GM18498 (cell line): ENCODE measurements at regions not wholly inside any gene's neighbourhood (a gene's known extent, or its start where the extent isn't known, plus 50 kb on each side); places are given as distances from the start of the nearest gene placed in this dataset.
A peak's percentile ranks its signal among the peaks of the same experiment; 100 is the strongest.
"Not testable (repeated sequence)": the region's sequence is repeated elsewhere in the genome, so short reads cannot be mapped to it uniquely, and the experiment has no call there.

ENCODE experiments used
- ATAC-seq: cut with Tn5 transposase; IDR thresholded peaks from one replicate; pipeline ENCODE4 v1.9.1; 2021; ENCODE audit warnings: mild to moderate bottlenecking, moderate library complexity; ENCODE audit not compliant: unreplicated experiment

DNA sequence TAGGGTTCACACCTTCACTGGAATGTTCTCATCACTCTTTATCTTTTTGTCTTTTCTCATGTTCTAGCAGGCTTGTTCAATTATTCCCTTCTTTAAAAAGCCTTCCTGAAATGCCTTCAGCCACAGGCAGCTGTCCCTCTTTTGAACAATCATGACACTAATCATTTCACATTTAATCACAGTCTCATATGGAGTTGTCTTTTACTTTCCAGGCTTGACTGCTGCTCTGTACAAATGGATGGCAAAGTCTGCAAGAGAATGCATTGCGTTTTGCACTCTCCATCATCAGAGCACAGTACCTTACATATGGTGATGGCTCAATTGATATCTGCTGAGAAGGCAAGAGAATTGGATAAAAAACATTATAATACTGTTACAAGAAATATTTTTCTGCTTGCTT lies 529.8 kb downstream of the DIPK2A start:
- ATAC-seq, result no peak

DNA sequence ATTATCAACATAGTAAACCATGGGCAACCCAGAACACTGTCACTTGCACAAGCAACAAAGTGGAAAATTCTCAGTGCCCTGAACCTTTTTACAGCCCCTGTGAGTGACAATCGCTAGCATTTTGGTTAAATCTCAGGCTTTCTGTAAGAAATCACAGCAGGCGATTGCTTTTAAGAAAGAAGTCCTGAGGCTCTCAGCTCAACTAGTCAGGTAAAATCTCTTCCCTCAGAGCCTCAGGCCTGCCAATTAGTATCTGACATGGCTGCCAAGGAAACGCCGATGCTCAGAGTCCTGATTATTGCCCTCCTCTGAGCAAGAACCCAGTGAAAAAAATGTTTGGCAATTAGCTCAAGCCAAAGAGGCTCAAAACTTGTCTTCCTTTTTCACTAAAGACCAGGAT lies 530.8 kb downstream of the DIPK2A start:
- no peak for ATAC-seq

DNA sequence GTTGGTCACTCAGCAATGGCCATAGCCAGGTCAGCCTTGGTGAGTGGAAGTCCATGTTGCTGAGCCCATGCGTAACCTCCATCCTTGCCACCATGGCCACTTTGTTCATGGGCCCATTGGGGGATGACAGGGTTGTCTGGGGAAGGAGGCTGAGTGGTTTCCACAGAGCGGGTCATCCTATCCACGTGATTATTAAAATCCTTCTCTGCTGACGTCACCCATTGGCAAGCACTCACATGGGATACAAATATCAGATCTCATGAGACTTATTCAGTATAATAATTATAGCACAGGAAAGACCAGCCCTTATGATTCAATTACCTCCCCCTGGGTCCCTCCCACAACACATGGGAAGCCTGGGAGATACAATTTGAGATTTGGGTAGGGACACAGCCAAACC lies 534.8 kb downstream of the DIPK2A start:
- ATAC-seq, result not testable (repeated sequence)

DNA sequence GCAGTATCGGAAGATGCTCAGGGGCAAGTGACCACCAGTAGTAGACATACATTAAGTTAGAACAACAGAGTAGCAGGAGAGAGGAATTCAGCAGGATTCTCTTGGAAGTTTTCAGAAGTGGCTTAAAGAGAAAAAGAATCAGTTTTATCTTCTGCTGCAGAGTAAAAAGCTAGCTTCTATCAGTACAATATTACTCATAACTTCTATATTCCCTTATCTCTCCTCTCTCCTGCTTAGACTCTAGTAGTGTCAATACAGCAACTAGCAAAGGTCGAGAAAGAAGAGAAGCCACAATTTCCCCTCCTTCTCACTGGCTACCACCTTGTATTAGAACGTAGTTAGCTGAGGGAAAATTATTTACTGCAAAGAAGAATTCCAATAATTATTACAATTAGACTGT lies 539.7 kb downstream of the DIPK2A start:
- ATAC-seq, result no peak

DNA sequence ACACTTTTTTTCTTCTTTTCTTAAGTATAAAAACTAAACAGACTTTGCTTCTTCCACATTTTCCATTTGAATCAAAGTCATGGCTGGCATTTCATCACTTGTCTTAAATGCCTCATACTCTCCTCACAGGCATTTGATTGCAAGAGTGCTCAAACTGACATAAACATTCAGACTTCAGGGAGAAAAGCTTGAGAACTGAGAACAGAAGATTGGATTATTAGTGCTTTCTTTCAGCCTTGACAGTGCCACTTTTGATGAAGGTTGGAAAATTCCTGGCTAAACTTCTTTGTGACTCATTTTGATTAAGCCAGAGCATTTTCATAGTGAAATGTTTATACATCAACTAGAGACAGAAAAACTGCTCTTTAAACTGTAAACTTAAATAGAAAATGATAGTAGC lies 544.4 kb downstream of the DIPK2A start:
- no peak for ATAC-seq

DNA sequence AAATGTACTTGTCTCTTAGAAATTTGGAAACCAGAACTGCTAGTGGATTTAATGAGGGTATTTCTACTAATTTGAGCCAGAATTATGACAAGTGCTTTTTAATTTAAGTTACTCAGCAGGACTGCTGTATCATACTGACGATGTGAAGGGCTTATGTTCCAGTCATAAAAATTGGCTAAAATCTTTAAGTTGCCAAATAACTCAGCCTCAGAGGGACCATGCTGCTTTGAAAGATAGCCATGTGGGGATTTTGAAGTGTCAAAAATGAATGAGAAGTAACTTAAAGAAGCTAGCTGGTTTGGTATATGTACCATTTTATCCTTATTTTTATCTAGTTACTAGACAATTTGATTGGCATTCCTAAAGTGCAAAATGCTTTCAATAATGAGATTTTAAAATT lies 545.0 kb downstream of the DIPK2A start:
- ATAC-seq, result no peak

DNA sequence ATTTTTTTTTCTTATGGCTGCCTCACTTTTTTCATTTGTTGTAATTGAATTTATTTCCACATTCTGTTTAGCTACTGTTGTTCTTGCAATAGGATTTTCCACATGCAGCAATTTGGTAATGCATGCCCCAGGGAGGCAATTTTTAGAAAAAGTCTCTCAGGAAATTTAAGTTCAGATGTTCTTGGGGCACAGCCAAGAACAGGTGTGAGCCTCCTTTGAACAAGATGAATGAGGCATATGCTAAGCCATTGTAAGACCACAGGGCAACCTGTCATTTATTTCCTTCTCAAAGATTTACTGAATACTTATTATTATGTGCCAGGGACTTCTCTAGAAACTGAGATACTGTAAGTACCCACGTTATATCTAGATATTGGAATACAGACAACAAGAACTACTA lies 549.5 kb downstream of the DIPK2A start:
- ATAC-seq, result no peak

DNA sequence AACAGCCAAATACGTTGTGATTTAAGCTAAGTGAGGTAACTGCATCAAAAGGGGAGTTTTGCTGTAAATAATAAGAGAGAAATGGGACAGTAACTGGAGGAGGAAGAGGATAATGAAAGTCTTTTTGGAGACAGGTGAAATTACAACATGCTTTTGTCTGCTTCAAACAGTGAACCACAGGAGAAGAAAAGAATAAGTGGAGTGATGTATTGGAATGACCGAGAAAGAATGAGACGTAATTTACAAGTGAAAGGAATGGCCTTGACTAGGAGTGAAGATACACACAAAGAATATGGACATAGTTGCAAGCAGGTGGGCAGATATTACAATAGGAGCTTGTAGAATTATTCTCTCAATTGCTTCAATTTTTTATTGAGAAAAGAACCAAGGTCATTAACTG lies 550.8 kb downstream of the DIPK2A start:
- no peak for ATAC-seq

DNA sequence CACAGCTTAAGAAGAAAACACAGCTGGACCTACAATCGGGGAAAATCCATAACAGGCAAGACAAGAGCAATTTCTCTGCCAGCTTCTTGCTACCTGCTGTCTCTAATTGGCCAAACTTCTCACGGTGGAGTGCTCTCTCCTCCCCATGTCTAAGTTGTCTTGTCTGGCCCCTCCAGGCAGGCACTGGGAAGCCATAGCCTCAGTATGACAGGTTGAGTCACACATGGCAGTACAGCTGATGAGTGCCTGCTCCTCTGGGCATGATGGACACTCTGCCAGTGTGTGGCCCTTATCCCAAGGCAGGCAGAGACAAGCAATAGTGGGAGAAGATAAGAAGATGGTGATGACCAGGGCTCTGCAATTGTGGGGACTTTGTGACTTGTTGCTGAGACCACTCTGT lies 551.8 kb downstream of the DIPK2A start:
- ATAC-seq, result no peak

DNA sequence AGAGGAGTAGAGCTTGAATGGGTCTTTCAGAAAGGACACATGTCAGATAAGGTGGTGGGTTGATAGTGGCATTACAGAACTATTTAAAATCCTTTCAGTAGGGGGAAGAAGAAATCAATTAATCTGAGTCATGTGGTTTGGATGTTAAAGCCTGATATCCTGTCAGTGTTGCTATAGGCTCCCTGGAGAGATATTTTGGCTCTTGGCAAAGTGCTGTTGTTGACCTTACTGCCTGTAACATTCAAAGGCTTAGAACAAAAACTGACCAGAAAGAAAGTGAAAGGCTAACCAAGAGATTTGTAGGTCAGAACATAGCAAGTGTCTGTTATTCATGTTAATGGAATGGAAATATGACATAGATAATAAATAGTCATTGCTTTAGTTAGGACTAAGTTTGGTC lies 552.9 kb downstream of the DIPK2A start:
- no peak for ATAC-seq

DNA sequence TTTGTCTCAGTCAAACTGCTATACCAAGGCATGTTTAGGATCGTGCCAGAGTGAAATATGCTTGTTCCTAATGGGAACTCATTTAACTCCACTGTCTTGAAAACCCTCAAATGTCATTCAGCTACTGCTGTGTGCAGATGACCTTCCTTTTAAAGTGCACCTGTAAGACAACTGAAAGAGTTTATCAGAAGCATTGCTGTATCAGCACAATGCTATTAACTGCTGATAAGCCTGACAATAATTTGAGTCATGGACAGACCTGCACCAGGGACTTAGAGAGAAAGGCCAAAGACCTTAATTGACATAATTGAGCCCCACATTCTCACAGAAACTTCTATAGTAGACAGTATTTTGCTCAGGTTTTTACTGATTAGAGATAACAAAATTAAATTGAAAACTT lies 557.9 kb downstream of the DIPK2A start:
- ATAC-seq, result no peak

DNA sequence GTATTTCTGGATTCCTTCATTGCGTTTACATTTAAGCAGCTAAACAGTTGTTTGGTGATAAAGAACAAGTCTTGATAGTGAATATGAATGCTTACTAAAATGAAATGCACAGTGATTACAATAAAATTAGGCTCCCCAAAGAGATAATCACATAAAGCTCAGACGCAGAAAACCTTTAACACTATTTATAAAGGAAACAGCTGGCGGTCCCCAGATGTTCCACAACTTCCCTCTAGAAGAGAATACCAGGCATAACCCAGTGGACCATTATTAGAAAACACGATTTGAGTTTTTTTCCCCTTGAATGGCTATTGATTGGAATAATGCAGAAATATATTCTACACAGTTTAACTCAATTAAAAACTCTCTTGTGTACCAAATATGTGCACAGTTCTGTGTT lies 573.2 kb downstream of the DIPK2A start:
- ATAC-seq, result no peak

DNA sequence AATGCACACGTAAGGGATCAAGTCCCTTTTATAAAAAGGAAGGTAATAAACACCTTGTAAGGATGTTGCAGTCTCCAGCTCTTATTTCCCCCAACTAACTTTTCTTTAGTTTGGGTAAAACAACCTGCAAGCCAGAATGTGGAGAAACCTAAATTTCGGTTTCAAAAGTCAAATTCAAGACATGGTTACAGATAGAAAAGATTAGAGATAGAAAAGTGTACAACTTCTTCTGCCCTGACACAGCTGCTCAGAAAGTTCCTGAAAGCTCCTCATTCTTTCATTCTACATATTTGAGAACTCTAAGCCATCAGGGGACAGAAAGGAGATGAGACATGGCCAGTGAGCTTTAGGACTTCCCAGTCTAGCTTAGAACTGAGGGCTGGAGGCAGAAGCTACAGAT lies 574.9 kb downstream of the DIPK2A start:
- ATAC-seq, result no peak

DNA sequence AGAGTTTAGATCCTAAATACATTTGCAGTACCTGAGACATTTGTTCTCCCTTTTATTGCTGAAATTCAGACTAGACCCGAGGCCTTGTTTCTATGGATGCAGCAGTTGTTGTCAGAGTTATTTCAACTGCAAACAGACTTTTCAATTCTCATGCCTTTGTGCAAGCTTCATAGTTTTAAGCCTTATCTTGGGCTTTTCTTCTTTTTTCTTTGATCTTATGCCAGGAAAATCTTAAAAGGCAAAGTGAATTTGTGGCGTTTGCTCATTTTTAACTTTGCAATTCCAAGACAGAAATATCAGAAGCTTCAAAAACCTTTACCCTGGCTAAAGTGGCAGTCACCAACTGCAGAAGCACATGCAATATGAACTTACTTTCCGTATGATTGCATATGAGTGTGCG lies 576.7 kb downstream of the DIPK2A start:
- ATAC-seq, result no peak

DNA sequence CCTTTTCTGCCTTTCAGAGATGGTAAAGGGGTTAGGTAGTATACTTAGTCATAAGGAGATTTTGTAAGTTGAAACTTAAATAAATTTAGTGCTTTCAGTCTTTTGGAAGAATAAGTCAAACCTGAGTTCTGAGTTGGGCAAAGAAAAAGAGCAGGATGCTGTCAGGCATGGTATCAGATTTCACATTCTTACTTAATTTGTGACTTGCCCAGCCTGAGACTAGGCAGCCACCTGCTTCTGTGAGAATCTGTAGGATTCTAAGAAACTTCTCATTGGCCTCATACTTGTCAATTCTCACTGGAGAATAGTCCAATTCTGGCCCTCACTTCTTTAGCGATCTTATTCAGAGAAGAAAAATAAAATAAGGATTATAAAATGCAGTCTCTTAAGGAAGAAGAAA lies 577.5 kb downstream of the DIPK2A start:
- no peak for ATAC-seq

DNA sequence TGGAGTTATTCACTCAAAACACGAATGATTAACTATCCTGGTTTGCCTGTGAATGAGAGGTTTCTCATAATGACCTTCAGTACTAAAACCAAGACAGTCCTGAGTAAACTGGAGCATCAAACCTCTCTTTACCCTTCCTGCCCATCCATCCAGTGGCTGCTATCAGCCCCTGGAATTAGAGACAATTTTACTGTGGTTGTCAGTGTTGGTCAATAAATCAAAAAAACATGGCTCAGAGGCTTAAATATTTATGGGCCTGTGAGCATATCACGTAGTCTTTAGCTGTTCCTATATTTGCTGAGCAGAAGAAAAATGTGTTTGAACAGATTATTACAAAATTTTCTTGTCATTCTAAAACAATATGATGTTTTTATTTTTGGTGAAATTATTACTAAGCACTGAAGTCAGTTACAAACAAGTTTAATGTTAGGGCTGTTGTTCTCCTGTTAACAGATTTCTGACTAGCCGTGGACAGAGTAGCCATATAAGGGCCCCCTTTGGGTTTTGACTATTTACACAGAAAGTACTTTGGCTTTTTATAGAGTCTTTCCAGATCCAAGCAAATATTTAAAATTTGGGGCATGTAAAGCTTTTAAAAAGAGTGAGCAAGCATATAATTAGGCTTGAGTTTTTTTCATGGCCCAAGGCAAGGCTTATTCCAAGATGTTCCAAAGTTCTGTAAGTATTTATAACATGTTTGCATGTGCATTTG lies 580.9 kb downstream of the DIPK2A start:
- ATAC-seq, result no peak

DNA sequence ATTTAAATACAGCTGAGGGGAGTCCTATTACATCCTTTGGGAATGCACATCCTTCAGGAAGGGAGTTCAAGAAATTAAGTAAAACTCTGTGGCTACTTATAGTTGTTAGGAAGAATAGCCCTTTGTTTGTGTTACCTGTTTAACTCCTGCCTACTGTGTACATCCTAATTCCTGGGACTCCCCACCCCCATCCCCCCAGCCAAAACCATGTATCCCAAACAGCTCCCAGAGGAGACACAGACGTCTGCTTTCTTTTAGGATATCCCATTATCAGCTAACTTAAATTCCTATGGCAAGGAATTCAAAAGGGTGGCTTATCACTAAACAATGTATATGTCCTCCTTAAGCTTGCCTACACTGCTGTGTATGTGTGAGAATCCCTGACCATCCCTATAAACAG lies 581.7 kb downstream of the DIPK2A start:
- no peak for ATAC-seq

DNA sequence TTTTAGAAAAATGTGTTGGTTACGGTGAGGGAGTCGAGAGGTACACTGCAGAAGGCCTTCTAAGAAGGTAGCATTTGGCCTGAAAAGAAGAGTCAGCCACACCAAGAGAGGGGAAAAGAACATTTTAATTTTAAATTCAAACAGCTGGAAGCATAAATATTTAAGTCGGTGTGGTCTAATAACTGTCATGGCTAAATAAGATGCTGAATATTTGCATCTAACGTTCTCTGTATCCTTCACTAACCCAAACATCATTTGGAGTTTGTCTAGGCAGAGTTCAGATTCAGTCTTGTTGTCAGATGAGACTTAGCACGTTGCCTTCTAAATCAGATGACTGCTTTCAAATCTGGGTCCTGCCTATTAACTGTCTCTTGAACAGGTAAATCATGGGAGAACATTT lies 583.3 kb downstream of the DIPK2A start:
- ATAC-seq, result no peak

DNA sequence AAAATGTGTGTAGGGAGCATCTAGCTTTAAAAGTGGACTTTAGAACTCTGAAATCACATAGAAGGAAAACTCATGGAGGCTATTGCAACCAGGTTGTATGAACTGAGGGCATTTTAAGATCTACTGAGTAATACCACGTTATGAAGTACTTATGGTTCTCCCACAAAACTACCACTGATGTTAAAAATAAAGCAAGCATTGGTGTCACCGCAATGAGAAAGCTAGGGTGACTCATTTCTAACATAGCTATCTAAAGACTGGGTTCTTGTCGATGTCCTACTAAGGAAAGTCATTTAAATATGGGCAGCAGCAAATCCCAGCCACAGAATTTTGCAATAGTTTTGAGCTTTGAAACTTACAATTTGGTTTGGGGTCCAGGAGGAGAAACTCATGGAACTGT lies 584.8 kb downstream of the DIPK2A start:
- ATAC-seq, result peak; percentile 88

DNA sequence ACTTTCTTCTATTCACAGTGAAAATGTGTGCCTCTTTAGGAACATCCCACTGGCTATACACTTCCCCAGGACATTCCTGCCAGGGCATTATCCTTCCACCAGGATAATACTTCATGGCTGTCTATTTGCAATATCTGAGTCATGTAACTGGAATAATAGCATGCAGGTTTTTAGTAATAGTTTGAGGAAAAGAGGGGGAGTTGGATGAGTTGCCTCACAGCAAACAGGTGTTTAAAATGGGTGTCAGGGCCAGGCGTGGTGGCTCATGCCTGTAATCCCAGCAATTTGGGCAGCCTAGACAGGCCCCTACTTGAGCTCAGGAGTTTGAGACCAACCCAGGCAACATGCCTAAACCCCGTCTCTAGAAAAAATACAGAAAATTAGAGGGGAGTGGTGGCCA lies 585.9 kb downstream of the DIPK2A start:
- no peak for ATAC-seq

DNA sequence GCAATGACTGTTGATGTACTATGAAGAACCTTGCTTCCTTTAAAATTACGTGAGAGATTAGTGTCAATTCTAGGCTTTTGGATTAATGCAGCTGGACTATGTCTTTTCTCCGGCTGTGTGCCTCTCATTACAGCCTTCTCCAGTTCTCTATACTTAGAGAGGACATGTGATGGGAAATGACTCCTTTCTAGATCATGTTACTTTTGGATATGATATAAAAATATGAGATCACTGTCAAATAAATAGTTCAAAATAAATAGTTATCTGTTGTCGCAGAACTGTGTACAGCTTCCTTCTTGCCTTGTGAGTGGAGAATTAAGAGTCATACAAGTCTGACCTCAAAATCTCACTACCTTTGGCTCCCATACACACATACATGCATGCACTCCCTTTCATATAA lies 592.4 kb downstream of the DIPK2A start:
- ATAC-seq, result no peak

DNA sequence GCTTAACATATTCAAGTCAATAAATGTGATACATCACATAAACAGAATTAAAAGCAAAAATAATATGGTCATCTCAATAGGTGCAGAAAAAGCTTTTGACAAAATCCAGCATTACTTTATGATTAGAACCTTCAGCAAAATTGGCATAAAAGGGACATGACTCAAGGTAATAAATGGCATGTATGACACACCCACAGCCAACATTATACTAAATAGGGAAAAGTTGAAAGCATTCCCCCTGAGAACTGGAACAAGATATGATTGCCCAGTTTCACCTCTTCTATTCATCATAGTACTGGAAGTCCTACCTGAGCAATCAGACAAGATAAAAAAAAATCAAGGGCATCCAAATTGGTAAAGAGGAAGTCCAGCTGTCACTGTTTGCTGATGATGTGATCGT lies 594.7 kb downstream of the DIPK2A start:
- ATAC-seq, result no peak

DNA sequence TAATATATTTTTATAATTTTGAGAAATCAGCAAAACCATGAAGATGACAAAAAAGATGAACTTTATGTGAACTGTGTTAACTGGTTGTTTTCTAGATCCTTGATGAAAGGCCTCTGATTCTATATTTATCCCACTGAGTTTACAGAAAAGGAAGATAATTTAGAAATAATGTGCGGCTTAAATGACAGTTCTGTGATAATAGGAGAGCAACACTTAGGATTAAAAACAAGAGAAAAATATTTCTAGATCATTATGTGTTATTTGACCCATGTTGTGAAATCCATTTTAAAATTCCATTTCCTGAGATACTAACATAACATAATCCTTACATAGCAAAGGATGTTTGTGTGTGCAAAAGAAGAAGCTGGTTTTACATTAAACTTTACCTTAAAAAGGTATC lies 598.0 kb downstream of the DIPK2A start:
- no peak for ATAC-seq

DNA sequence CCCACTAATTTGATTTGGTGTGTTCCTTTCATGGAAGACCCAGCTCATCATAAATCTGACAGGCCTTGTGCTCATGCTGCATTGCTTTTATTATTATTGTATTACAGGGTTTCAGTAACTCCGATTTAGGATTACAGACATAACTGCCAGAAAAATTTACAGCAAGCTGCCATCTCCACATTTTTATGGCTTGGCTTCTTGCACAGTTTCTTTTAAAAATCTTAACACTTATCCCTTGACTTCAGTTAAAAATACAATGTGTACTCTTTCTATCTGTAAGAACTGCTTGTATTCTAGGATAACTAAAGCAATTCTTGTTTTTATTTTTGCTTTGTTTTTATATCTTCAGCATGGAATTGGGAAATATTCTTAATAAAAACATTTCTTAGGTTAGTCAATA lies 612.2 kb downstream of the DIPK2A start:
- no peak for ATAC-seq
